Progenitor cell of endocrine pancreas (in vitro differentiated cells): ENCODE measurements at regions not wholly inside any gene's neighbourhood (a gene's known extent, or its start where the extent isn't known, plus 50 kb on each side); places are given as distances from the start of the nearest gene placed in this dataset.

Experiments used
- DNase-seq: peaks from one replicate; pipeline ENCODE4 v3.0.0; 2021; ENCODE audit warnings: low spot score; ENCODE audit not compliant: unreplicated experiment
- H3K27ac Mint-ChIP-seq: 2 replicates; pipeline ENCODE4 v1.8.0; 2021; ENCODE audit warnings: mild to moderate bottlenecking, moderate library complexity, mixed read lengths
- H3K27me3 Mint-ChIP-seq: 2 replicates; pipeline ENCODE4 v1.8.0; 2021; ENCODE audit warnings: mixed read lengths
- H3K36me3 Mint-ChIP-seq: 2 replicates; pipeline ENCODE4 v1.8.0; 2022; ENCODE audit warnings: mixed read lengths; ENCODE audit not compliant: insufficient read depth
- H3K4me1 Mint-ChIP-seq: 2 replicates; pipeline ENCODE4 v1.8.0; 2021; ENCODE audit warnings: low read depth, mixed read lengths
- H3K4me3 Mint-ChIP-seq: 2 replicates; pipeline ENCODE4 v1.8.0; 2021; ENCODE audit warnings: low read depth, mild to moderate bottlenecking, moderate library complexity, mixed read lengths
- H3K9me3 Mint-ChIP-seq: 2 replicates; pipeline ENCODE4 v1.8.0; 2021; ENCODE audit warnings: low read depth, mixed read lengths
- CTCF ChIP-seq: fragments of 200-600 bp; sonication (generic); IDR thresholded peaks from one replicate; pipeline ENCODE4 v1.5.0; 2021; ENCODE audit warnings: antibody characterized with exemption, mild to moderate bottlenecking; ENCODE audit not compliant: unreplicated experiment

DNA sequence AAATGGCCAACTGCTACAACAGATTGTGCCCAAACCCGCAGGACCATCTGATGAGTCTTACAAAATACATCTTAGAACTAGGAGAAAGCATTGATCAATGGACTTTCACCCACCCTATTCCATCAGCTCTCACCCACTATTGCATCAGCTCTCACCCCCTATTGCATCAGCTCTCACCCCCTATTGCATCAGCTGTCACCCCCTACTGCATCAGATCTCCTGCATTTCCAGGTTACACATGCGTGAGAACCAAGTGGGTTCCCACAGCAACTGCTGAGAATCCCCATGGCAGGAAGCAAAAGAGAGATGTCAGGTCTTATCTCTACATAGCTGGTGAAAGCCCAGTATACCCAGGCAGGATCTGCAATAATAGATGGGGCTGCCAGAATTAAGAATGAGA is 533.5 kb downstream of the LTN1 start:
- Mint-ChIP-seq H3K27me3 (no peaks in the 10 kb centered on the region), H3K36me3 (no peaks in the 10 kb centered on the region), H3K4me1 (no peaks in the 10 kb centered on the region), H3K4me3 (no peak overlapping the region), H3K27ac (no peak overlapping the region), H3K9me3 (no peaks in the 10 kb centered on the region)
- no peak for DNase-seq
- TF ChIP-seq CTCF = no peak

DNA sequence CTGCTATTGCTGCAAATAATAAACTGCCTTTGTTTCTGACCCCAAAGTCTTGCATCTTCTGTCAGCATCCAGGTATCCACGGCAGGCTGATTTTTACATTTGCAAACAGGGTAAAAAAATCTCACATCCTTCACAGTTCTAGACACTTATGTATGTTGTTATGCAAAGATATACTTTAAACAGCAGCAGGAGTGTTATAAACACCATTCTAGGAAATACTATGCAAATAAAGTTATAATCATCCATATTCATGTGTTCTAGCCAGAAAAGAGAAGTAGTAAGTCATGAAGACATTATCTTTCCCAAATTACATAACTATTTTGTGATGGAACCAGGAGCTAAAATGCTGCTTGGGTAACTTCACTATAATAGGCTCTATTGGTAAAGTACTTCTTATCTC is 534.2 kb downstream of the LTN1 start:
- H3K27ac Mint-ChIP-seq = no peak overlapping the region
- H3K4me1 Mint-ChIP-seq = no peaks in the 10 kb centered on the region
- H3K36me3 Mint-ChIP-seq = no peaks in the 10 kb centered on the region
- H3K9me3 Mint-ChIP-seq = no peaks in the 10 kb centered on the region
- no peaks in the 10 kb centered on the region for H3K27me3 Mint-ChIP-seq
- no peak overlapping the region for H3K4me3 Mint-ChIP-seq
- TF ChIP-seq CTCF = no peak
- DNase-seq = no peak

GRCh38 chr21:28455253-28455600 is 537.5 kb downstream of the LTN1 start:
- H3K36me3 Mint-ChIP-seq = no peaks in the 10 kb centered on the region
- H3K27ac Mint-ChIP-seq = no peak overlapping the region
- TF ChIP-seq CTCF = no peak
- no peak for DNase-seq
- no peaks in the 10 kb centered on the region for H3K9me3 Mint-ChIP-seq
- no peaks in the 10 kb centered on the region for H3K4me1 Mint-ChIP-seq
- H3K27me3 Mint-ChIP-seq = no peaks in the 10 kb centered on the region
- no peak overlapping the region for H3K4me3 Mint-ChIP-seq

- no peak for TF ChIP-seq CTCF
- no peaks in the 10 kb centered on the region for H3K9me3 Mint-ChIP-seq
- H3K27me3 Mint-ChIP-seq = no peaks in the 10 kb centered on the region
- no peaks in the 10 kb centered on the region for H3K36me3 Mint-ChIP-seq
- H3K4me1 Mint-ChIP-seq = no peaks in the 10 kb centered on the region
- DNase-seq = no peak
- no peak overlapping the region for H3K4me3 Mint-ChIP-seq
- H3K27ac Mint-ChIP-seq = no peak overlapping the region
Observed at GRCh38 chr21:28454564-28455252, 538.0 kb downstream of the LTN1 start.

DNA sequence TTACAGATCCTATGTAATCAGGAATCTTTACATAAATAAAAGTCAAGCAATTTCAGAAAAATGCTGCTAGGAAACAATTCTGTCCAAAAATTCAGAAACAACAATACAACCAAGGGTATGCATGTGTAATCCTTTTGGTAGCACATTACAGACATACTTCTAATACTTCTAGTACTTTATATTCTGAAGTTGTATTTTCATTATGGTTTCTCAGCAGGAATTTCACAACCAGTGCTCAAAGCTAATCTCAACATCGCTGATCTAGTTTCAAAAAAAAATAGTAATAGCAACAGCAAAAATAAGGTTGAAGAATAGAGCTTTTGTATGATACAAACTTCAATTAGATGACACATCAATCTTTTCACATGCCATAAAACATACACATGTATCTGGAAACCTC is 545.2 kb downstream of the LTN1 start:
- H3K27ac Mint-ChIP-seq = no peak overlapping the region
- H3K4me1 Mint-ChIP-seq = no peaks in the 10 kb centered on the region
- H3K27me3 Mint-ChIP-seq = no peaks in the 10 kb centered on the region
- H3K36me3 Mint-ChIP-seq = no peaks in the 10 kb centered on the region
- peaks cover 7% of the 10 kb centered on the region for H3K9me3 Mint-ChIP-seq
- H3K4me3 Mint-ChIP-seq = no peak overlapping the region
- no peak for DNase-seq
- no peak for TF ChIP-seq CTCF
